Mesenchymal stem cell (in vitro differentiated cells and primary cell): ENCODE measurements at regions not wholly inside any gene's neighbourhood (a gene's known extent, or its start where the extent isn't known, plus 50 kb on each side); places are given as distances from the start of the nearest gene placed in this dataset.

Experiments used
- DNase-seq: peaks from one replicate; pipeline ENCODE4 v3.0.0-alpha.2; 2013
- H2AFZ ChIP-seq: one replicate; pipeline ENCODE4 v1.6.1; 2013; ENCODE audit warnings: low read depth, mild to moderate bottlenecking, control low read depth, inconsistent platforms, low read length, moderate library complexity
- H2AK5ac ChIP-seq: 2 replicates; pipeline ENCODE4 v1.6.1; 2013; ENCODE audit warnings: low read length, moderate library complexity, mild to moderate bottlenecking, inconsistent platforms; ENCODE audit not compliant: severe bottlenecking
- H2BK120ac ChIP-seq: one replicate; pipeline ENCODE4 v1.6.1; 2013; ENCODE audit warnings: low read depth, mild to moderate bottlenecking, inconsistent platforms, low read length, moderate library complexity
- H2BK12ac ChIP-seq, 2 experiments: one replicate each; pipeline ENCODE4 v1.6.1; 2013; ENCODE audit warnings: inconsistent platforms in 2 of 2, low read length in 2 of 2, mild to moderate bottlenecking in 2 of 2, moderate library complexity in 2 of 2, control low read depth in 1 of 2
- H2BK15ac ChIP-seq: one replicate; pipeline ENCODE4 v1.6.1; 2013; ENCODE audit warnings: mild to moderate bottlenecking, low read depth, inconsistent platforms; ENCODE audit not compliant: poor library complexity, severe bottlenecking
- H2BK5ac ChIP-seq: 2 replicates; pipeline ENCODE4 v1.6.1; 2013; ENCODE audit warnings: low read depth, mild to moderate bottlenecking, low read length, control low read depth, inconsistent platforms; ENCODE audit not compliant: poor library complexity, severe bottlenecking
- H3K14ac ChIP-seq, 2 experiments: one replicate each; pipeline ENCODE4 v1.6.1; 2013; ENCODE audit warnings: inconsistent platforms in 2 of 2, low read length in 2 of 2, control low read depth in 1 of 2, mild to moderate bottlenecking in 1 of 2, moderate library complexity in 1 of 2
- H3K18ac ChIP-seq, 2 experiments: one replicate each; pipeline ENCODE4 v1.6.1; 2013; ENCODE audit warnings: inconsistent platforms in 2 of 2, low read length in 2 of 2, control low read depth in 1 of 2, low read depth in 1 of 2, mild to moderate bottlenecking in 1 of 2
- H3K23ac ChIP-seq, 2 experiments: one replicate each; pipeline ENCODE4 v1.6.1; 2013; ENCODE audit warnings: inconsistent platforms in 2 of 2, low read length in 2 of 2, mild to moderate bottlenecking in 2 of 2, moderate library complexity in 2 of 2, control low read depth in 1 of 2
- H3K27ac ChIP-seq: 2 replicates; pipeline ENCODE4 v1.5.1; 2013; ENCODE audit warnings: mild to moderate bottlenecking, moderate library complexity, low read length, control low read depth, inconsistent platforms; ENCODE audit not compliant: poor library complexity, severe bottlenecking
- H3K27me3 ChIP-seq, 2 experiments: 2 replicates each; pipeline versions ENCODE4 v1.6.1 to v1.7.0; 2013; ENCODE audit warnings: low read length in 2 of 2, mild to moderate bottlenecking in 2 of 2, moderate library complexity in 2 of 2, control low read depth in 1 of 2, inconsistent platforms in 1 of 2; ENCODE audit not compliant: control insufficient read depth in 1 of 2, insufficient read depth in 1 of 2
- H3K36me3 ChIP-seq, 2 experiments: 2 replicates each; pipeline versions ENCODE4 v1.6.1 to v1.7.0; 2013; ENCODE audit warnings: low read length in 2 of 2, control low read depth in 1 of 2, inconsistent platforms in 1 of 2, low read depth in 1 of 2, mild to moderate bottlenecking in 1 of 2; ENCODE audit not compliant: insufficient read depth in 2 of 2, control insufficient read depth in 1 of 2
- H3K4ac ChIP-seq, 2 experiments: one replicate each; pipeline ENCODE4 v1.6.1; 2013; ENCODE audit warnings: inconsistent platforms in 2 of 2, low read length in 2 of 2, mild to moderate bottlenecking in 2 of 2, moderate library complexity in 2 of 2, control low read depth in 1 of 2, low read depth in 1 of 2
- H3K4me1 ChIP-seq: 2 replicates; pipeline ENCODE4 v1.6.1; 2013; ENCODE audit warnings: low read depth, low read length, control low read depth; ENCODE audit not compliant: control insufficient read depth, insufficient read depth
- H3K4me2 ChIP-seq: 2 replicates; pipeline ENCODE4 v1.6.1; 2013; ENCODE audit warnings: low read length, mild to moderate bottlenecking, inconsistent platforms; ENCODE audit not compliant: poor library complexity, severe bottlenecking
- H3K4me3 ChIP-seq, 2 experiments: 2 replicates each; pipeline versions ENCODE4 v1.5.1 to v1.7.0; 2013; ENCODE audit warnings: low read length in 2 of 2, mild to moderate bottlenecking in 2 of 2, control low read depth in 1 of 2, low read depth in 1 of 2; ENCODE audit not compliant: insufficient read depth in 1 of 2
- H3K79me1 ChIP-seq: replicated peaks from 2 replicates; pipeline ENCODE4 v1.6.1; 2013; ENCODE audit warnings: mild to moderate bottlenecking, control low read depth, low read length, inconsistent platforms; ENCODE audit not compliant: poor library complexity, severe bottlenecking
- H3K9ac ChIP-seq: 2 replicates; pipeline ENCODE4 v1.7.0; 2013; ENCODE audit warnings: mild to moderate bottlenecking, low read length, moderate library complexity
- H3K9me3 ChIP-seq: 2 replicates; pipeline ENCODE4 v1.7.0; 2013; ENCODE audit warnings: mild to moderate bottlenecking, low read length; ENCODE audit not compliant: control insufficient read depth
- H4K8ac ChIP-seq: one replicate; pipeline ENCODE4 v1.6.1; 2013; ENCODE audit warnings: inconsistent platforms, mild to moderate bottlenecking, low read length, moderate library complexity
- H4K91ac ChIP-seq: one replicate; pipeline ENCODE4 v1.6.1; 2013; ENCODE audit warnings: mild to moderate bottlenecking, low read length, inconsistent platforms
- WGBS: methylation state at CpG from one replicate; pipeline ENCODE4 v1.1.7; 2013; ENCODE audit warnings: mixed read lengths; 5-methylcytosine and 5-hydroxymethylcytosine counted together

DNA sequence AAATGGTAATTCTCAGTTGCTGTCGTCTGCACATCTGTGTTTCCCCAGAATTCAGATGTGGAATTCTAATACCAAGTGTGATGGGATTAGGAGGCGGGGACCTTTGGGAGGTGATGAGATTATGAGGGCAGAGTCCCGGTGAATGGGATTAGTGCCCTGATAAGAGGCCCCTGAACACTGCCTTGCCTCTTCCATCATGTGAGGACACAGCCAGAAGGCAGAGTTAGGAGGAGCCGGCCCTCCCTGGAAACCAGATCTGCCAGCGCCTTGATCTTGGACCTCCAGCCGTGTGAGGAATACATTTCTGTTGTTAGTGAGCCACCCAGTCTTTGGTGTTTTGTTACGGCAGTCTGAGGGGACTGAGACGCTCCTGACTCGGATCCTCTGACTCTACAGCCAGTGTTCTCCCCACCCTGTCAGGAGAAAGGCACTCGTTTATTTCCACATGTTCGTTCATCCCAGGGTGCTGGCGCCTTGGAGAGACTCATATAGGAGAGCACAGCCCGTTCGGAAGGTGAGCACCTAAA is 395.0 kb downstream of the ZNF516 start:
- Histone ChIP-seq H3K4ac (no peak overlapping the region), H2BK15ac (no peak overlapping the region), H3K18ac (no peak overlapping the region), H2BK120ac (no peak overlapping the region), H2BK12ac (no peak overlapping the region), H4K8ac (no peak overlapping the region), H3K79me1 (no peaks in the 10 kb centered on the region), H3K23ac (no peak overlapping the region), H3K9me3 (no peaks in the 10 kb centered on the region), H4K91ac (no peak overlapping the region), H3K27ac (no peak overlapping the region), H3K27me3 (peaks cover 0 to 9% of the 10 kb centered on the region in 2 experiments), H3K9ac (no peak overlapping the region), H3K36me3 (no peaks in the 10 kb centered on the region), H3K4me2 (no peak overlapping the region), H2BK5ac (no peak overlapping the region), H2AFZ (no peak overlapping the region), H3K14ac (no peak overlapping the region), H3K4me1 (no peaks in the 10 kb centered on the region), H3K4me3 (no peak overlapping the region), H2AK5ac (no peak overlapping the region)
- DNase-seq, result no peak
- 71% methylated on average over 14 of the region's 14 CpGs for WGBS

DNA sequence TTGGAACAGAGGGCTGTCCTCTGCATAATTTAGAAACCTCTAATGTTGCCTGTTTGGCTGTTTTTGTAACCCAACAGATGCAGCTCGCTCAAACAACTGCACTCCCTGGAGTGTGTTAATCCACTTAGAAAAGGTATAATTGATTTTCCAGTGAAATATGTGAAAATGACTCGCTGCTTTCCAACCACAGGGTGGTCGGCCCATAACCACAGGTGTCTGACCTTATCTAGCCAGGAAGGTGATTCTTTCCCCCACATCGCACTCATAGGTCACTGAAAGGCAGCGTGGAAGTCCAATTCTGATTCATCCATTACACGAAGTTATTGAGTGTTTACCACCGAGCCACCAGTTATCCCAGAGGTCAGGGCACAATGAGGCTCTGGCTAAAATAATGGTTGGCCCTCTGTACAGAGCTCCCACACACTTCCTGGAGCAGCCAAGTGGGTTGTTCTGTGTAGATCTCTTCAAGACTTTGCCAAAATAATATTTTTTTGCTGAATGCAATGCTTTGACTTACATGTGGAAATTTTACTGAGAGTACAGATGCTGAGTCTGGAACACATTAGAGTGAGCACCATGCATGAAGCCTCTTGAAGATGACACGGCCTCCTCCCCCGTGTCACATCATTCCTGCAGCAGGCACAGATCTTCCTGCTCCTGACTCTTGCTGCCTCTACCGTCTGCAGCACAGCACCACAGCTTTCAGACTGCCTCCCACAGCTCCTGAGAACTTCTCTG is 396.2 kb downstream of the ZNF516 start:
- H2BK12ac ChIP-seq, result no peak overlapping the region
- no peaks in the 10 kb centered on the region for H3K4me1 ChIP-seq
- no peaks in the 10 kb centered on the region for H3K36me3 ChIP-seq
- H3K27ac ChIP-seq, result no peak overlapping the region
- DNase-seq, result no peak
- no peak overlapping the region for H2BK5ac ChIP-seq
- no peak overlapping the region for H3K14ac ChIP-seq
- peaks cover 0 to 9% of the 10 kb centered on the region in 2 experiments for H3K27me3 ChIP-seq
- H2BK120ac ChIP-seq, result no peak overlapping the region
- H3K9me3 ChIP-seq, result peaks cover 11% of the 10 kb centered on the region
- no peak overlapping the region for H2BK15ac ChIP-seq
- no peak overlapping the region for H2AFZ ChIP-seq
- no peak overlapping the region for H4K91ac ChIP-seq
- no peak overlapping the region for H3K4ac ChIP-seq
- no peak overlapping the region for H3K18ac ChIP-seq
- H3K23ac ChIP-seq, result no peak overlapping the region
- H4K8ac ChIP-seq, result no peak overlapping the region
- no peak overlapping the region for H3K4me3 ChIP-seq
- 58% methylated on average over 10 of the region's 10 CpGs for WGBS
- no peak overlapping the region for H3K9ac ChIP-seq
- no peaks in the 10 kb centered on the region for H3K79me1 ChIP-seq
- H2AK5ac ChIP-seq, result no peak overlapping the region
- H3K4me2 ChIP-seq, result no peak overlapping the region

DNA sequence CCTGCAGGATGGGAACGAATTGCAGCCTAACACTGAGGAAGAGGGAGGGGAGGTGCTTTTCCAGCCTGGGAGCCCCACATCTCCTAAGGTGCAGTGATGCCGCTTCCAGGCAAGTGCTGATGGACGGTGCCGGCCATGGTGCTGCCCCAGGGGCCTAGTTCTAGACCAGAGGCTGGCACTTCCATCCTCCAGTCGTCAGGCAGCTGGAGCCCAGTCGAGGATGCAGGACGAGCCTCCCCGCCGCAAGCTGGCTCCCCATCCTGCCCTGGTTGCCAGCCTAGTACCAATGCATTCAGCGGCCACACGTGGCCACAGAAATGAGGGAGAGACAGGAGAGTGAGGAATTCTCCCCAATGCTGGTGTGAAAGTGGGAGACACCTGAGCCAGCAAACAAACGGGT is 413.5 kb downstream of the ZNF516 start:
- Histone ChIP-seq H2BK15ac (no peak overlapping the region), H3K27me3 (no peaks in the 10 kb centered on the region), H3K9me3 (peaks cover 3% of the 10 kb centered on the region), H3K4me3 (no peak overlapping the region), H3K23ac (no peak overlapping the region), H2BK120ac (no peak overlapping the region), H3K4me1 (no peaks in the 10 kb centered on the region), H3K27ac (no peak overlapping the region), H2AK5ac (no peak overlapping the region), H3K79me1 (no peaks in the 10 kb centered on the region), H4K8ac (no peak overlapping the region), H2AFZ (no peak overlapping the region), H3K18ac (no peak overlapping the region), H3K9ac (no peak overlapping the region), H2BK5ac (no peak overlapping the region), H3K4ac (no peak overlapping the region), H3K14ac (no peak overlapping the region), H3K36me3 (no peaks in the 10 kb centered on the region), H3K4me2 (no peak overlapping the region), H4K91ac (no peak overlapping the region), H2BK12ac (no peak overlapping the region)
- whole genome bisulfite sequencing, result 79% methylated on average over 12 of the region's 12 CpGs
- no peak for DNase-seq

DNA sequence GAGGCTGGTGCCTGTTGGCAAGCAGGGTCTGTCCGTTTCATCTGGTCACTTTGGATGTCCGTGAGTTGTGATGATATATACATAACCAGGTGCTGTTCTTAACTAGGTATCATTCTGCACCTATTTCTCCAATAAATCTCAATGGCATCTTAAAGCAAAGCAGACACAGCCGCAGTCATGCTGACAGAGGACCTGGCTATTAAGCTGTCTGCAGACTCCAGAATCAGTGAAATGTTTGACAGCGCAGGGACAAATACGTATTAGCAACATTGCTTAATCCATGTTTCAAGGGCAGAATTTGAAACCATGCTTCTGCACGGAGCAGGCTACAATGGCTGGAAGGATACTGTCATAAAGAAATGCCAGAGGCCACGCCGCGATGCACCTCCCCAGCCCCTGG is 414.6 kb downstream of the ZNF516 start:
- no peak overlapping the region for H3K27ac ChIP-seq
- 88% methylated on average over 6 of the region's 9 CpGs for WGBS
- no peak overlapping the region for H2BK5ac ChIP-seq
- H3K23ac ChIP-seq, result no peak overlapping the region
- no peaks in the 10 kb centered on the region for H3K9me3 ChIP-seq
- no peak for DNase-seq
- no peaks in the 10 kb centered on the region for H3K27me3 ChIP-seq
- H2BK12ac ChIP-seq, result no peak overlapping the region
- no peak overlapping the region for H3K18ac ChIP-seq
- no peaks in the 10 kb centered on the region for H3K36me3 ChIP-seq
- H3K4me1 ChIP-seq, result no peaks in the 10 kb centered on the region
- no peak overlapping the region for H3K14ac ChIP-seq
- no peak overlapping the region for H3K4me2 ChIP-seq
- H2AFZ ChIP-seq, result no peak overlapping the region
- H2AK5ac ChIP-seq, result no peak overlapping the region
- H3K4ac ChIP-seq, result no peak overlapping the region
- H2BK120ac ChIP-seq, result no peak overlapping the region
- H3K4me3 ChIP-seq, result no peak overlapping the region
- no peak overlapping the region for H3K9ac ChIP-seq
- H2BK15ac ChIP-seq, result no peak overlapping the region
- H4K91ac ChIP-seq, result no peak overlapping the region
- no peaks in the 10 kb centered on the region for H3K79me1 ChIP-seq
- H4K8ac ChIP-seq, result no peak overlapping the region
